GM19438 (cell line): ENCODE measurements at regions not wholly inside any gene's neighbourhood (a gene's known extent, or its start where the extent isn't known, plus 50 kb on each side); places are given as distances from the start of the nearest gene placed in this dataset.
"Not testable (repeated sequence)": the region's sequence is repeated elsewhere in the genome, so short reads cannot be mapped to it uniquely, and the experiment has no call there.

Source experiments
- ATAC-seq: cut with Tn5 transposase; IDR thresholded peaks from one replicate; pipeline ENCODE4 v1.9.1; 2021; ENCODE audit warnings: low read depth; ENCODE audit not compliant: unreplicated experiment

- ATAC-seq = no peak
These were observed 253.7 kb downstream of the EFCAB11 start for GRCh38 chr14:89700801-89701200.

- no peak for ATAC-seq
These were observed 255.5 kb downstream of the EFCAB11 start for GRCh38 chr14:89699071-89699470.

- no peak for ATAC-seq
These were observed 257.1 kb downstream of the EFCAB11 start for GRCh38 chr14:89697281-89698060.

- ATAC-seq = no peak
These were observed 258.7 kb downstream of the EFCAB11 start for GRCh38 chr14:89695846-89696245.

GRCh38 chr14:89690139-89690538 is 264.4 kb downstream of the EFCAB11 start:
- ATAC-seq = no peak

- not testable (repeated sequence) for ATAC-seq
These were observed 264.8 kb downstream of the EFCAB11 start for GRCh38 chr14:89689711-89690110.

- no peak for ATAC-seq
These were observed 265.9 kb downstream of the EFCAB11 start for GRCh38 chr14:89688507-89689211.

- ATAC-seq = not testable (repeated sequence)
These were observed 267.4 kb downstream of the EFCAB11 start for GRCh38 chr14:89687129-89687528.

GRCh38 chr14:89684139-89684538 is 267.1 kb upstream of the FOXN3 start:
- no peak for ATAC-seq

- ATAC-seq = peak; percentile 78
These were observed 264.3 kb upstream of the FOXN3 start for GRCh38 chr14:89681086-89682018.

- no peak for ATAC-seq
These were observed 263.1 kb upstream of the FOXN3 start for GRCh38 chr14:89680156-89680555.

GRCh38 chr14:89678768-89679167 is 261.7 kb upstream of the FOXN3 start:
- no peak for ATAC-seq

GRCh38 chr14:89675590-89675989 is 258.6 kb upstream of the FOXN3 start:
- no peak for ATAC-seq

- ATAC-seq = no peak
These were observed 257.9 kb upstream of the FOXN3 start for GRCh38 chr14:89674936-89675335.

GRCh38 chr14:89674240-89674639 is 257.2 kb upstream of the FOXN3 start:
- ATAC-seq = no peak

GRCh38 chr14:89673512-89674225 is 256.6 kb upstream of the FOXN3 start:
- ATAC-seq = no peak

GRCh38 chr14:89672636-89673511 is 255.8 kb upstream of the FOXN3 start:
- ATAC-seq = no peak

GRCh38 chr14:89669193-89669592 is 252.2 kb upstream of the FOXN3 start:
- peak; percentile 93 for ATAC-seq

- no peak for ATAC-seq
These were observed 250.9 kb upstream of the FOXN3 start for GRCh38 chr14:89667983-89668382.
